PC-9 (cell line): ENCODE measurements at regions not wholly inside any gene's neighbourhood (a gene's known extent, or its start where the extent isn't known, plus 50 kb on each side); places are given as distances from the start of the nearest gene placed in this dataset.

Experiments used
- BruUV-seq: library from RNA; stranded (reverse); fragments of 400-500 nt; replicated peaks from 2 replicates; lab custom pipeline; 2021; lab: Mats Ljungman, UMichigan
- CTCF ChIA-PET: fragments of 300-600 bp; sonication (Branson Sonifier 250); formaldehyde crosslinking; loops from one replicate; lab custom pipeline; 2022; ENCODE audit warnings: antibody characterized with exemption; lab: Charles Lee
- POLR2A ChIA-PET: fragments of 300-600 bp; sonication (Branson Sonifier 250); formaldehyde crosslinking; loops from one replicate; lab custom pipeline; 2022; ENCODE audit warnings: antibody characterized with exemption; ENCODE audit not compliant: unreplicated experiment; lab: Charles Lee
- DNase-seq, 2 experiments: peaks; one replicate each; pipeline versions ENCODE4 v3.0.0 to v3.0.0-alpha.2; 2015 to 2022; ENCODE audit warnings: mixed read lengths in 1 of 2
- H2AFZ ChIP-seq: fragments of 200-600 bp; sonication (generic); 2 replicates; pipeline ENCODE4 v1.8.1; 2017; ENCODE audit warnings: antibody characterized with exemption
- H3F3A ChIP-seq: fragments of 200-600 bp; sonication (generic); 2 replicates; pipeline ENCODE4 v1.8.1; 2017; ENCODE audit warnings: antibody characterized with exemption, mild to moderate bottlenecking, low read depth; ENCODE audit not compliant: insufficient read depth
- H3K27ac ChIP-seq: fragments of 200-600 bp; sonication (generic); 2 replicates; pipeline ENCODE4 v1.6.1; 2016; ENCODE audit warnings: mixed run types
- H3K27me3 ChIP-seq: fragments of 200-600 bp; sonication (generic); 2 replicates; pipeline ENCODE4 v1.6.1; 2016; ENCODE audit warnings: low read depth, mixed run types; ENCODE audit not compliant: insufficient read depth
- H3K36me3 ChIP-seq: fragments of 200-600 bp; sonication (generic); 2 replicates; pipeline ENCODE4 v1.6.1; 2016; ENCODE audit warnings: low read depth, mixed run types
- H3K4me1 ChIP-seq: fragments of 200-600 bp; sonication (generic); replicated peaks from 2 replicates; pipeline ENCODE4 v1.6.1; 2016; ENCODE audit warnings: mixed run types; ENCODE audit not compliant: insufficient read depth
- H3K4me2 ChIP-seq: fragments of 200-600 bp; sonication (generic); 2 replicates; pipeline ENCODE4 v1.6.1; 2017; ENCODE audit warnings: mixed run types
- H3K4me3 ChIP-seq: fragments of 200-600 bp; sonication (generic); 2 replicates; pipeline ENCODE4 v1.6.1; 2016; ENCODE audit warnings: mixed run types
- H3K79me2 ChIP-seq: fragments of 200-600 bp; sonication (generic); 2 replicates; pipeline ENCODE4 v1.6.1; 2017; ENCODE audit warnings: low read depth, mixed run types
- H3K9me2 ChIP-seq: fragments of 200-600 bp; sonication (generic); 2 replicates; pipeline ENCODE4 v1.8.1; 2017; ENCODE audit warnings: mild to moderate bottlenecking; ENCODE audit not compliant: insufficient read depth
- H3K9me3 ChIP-seq: fragments of 200-600 bp; sonication (generic); 2 replicates; pipeline ENCODE4 v1.8.1; 2016; ENCODE audit warnings: low read depth; ENCODE audit not compliant: insufficient read depth
- H4K20me1 ChIP-seq: fragments of 200-600 bp; sonication (generic); 2 replicates; pipeline ENCODE4 v1.8.1; 2017; ENCODE audit not compliant: insufficient read depth
- EZH2 ChIP-seq: fragments of 200-600 bp; sonication (generic); IDR thresholded peaks from 2 replicates; pipeline ENCODE4 v1.8.0; 2017; ENCODE audit warnings: antibody characterized with exemption, low read depth
- intact Hi-C: fragments of 100-400 bp; cut with micrococcal nuclease; formaldehyde crosslinking; loops from one replicate; pipeline ENCODE4 v1.10.0; 2022; ENCODE audit not compliant: unreplicated experiment
- TF ChIP-seq, protein P1 (sequence below): fragments of 200-600 bp; sonication (generic); conservative IDR thresholded peaks from 2 replicates; pipeline ENCODE4 v1.6.1; 2017; ENCODE audit warnings: mixed run types, antibody characterized with exemption, mild to moderate bottlenecking, moderate library complexity

DNA sequence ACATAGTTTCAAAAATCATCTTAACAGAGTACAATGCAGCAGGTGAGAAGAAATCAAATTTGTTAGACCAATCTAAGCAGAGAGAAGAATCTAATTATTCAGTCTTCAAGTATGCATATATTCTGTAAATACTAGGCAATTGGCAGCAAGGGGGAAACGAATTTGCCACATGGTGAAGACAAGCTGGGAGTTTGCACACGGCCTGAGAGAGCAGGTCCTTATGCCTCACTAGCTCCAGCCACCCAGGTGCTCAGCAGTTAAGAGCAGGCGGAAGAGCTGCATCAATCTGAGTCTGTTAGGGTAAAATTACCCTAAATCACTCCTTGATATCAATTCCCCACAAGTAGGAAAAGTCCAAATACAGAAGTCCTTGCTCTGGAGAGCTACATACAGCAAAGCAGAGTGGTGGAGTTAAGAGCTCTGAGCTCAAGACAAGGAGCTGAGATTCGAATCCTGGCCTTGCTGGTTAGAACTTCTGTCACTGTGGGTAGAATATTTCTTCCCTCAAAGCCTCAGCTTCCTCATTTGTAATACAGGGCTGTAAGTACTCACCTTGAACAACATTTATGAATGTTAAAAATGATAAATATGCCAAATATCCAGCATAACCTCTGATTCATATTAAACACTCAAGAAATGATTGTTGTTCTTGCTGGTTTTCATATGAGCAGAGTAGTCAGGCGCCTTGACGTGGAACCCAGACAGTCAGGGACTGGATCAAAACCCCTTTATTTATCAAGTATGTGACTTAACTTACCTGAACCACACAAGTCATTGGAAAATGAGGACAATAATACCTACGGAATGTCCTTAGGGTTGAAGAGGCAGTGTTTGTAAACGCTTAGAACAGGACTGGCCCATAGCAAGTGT lies 444.2 kb downstream of the CDH26 start:
- DNase-seq, result no peak
- no peak overlapping the region for H2AFZ ChIP-seq
- H3K36me3 ChIP-seq, result no peaks in the 10 kb centered on the region
- no peaks in the 10 kb centered on the region for H3K79me2 ChIP-seq
- intact Hi-C loops, result no loop called here
- ChIA-PET CTCF (no interaction called here), POLR2A (no interaction called here)
- H3K27me3 ChIP-seq, result peaks cover 45% of the 10 kb centered on the region
- no peak for TF ChIP-seq EZH2
- TF ChIP-seq, protein P1, sequence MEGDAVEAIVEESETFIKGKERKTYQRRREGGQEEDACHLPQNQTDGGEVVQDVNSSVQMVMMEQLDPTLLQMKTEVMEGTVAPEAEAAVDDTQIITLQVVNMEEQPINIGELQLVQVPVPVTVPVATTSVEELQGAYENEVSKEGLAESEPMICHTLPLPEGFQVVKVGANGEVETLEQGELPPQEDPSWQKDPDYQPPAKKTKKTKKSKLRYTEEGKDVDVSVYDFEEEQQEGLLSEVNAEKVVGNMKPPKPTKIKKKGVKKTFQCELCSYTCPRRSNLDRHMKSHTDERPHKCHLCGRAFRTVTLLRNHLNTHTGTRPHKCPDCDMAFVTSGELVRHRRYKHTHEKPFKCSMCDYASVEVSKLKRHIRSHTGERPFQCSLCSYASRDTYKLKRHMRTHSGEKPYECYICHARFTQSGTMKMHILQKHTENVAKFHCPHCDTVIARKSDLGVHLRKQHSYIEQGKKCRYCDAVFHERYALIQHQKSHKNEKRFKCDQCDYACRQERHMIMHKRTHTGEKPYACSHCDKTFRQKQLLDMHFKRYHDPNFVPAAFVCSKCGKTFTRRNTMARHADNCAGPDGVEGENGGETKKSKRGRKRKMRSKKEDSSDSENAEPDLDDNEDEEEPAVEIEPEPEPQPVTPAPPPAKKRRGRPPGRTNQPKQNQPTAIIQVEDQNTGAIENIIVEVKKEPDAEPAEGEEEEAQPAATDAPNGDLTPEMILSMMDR, result no peak
- no peaks in the 10 kb centered on the region for H3K9me3 ChIP-seq
- no peak overlapping the region for H3K4me2 ChIP-seq
- BruUV-seq, result no TSS peak
- H4K20me1 ChIP-seq, result no peaks in the 10 kb centered on the region
- H3K9me2 ChIP-seq, result no peaks in the 10 kb centered on the region
- H3K4me1 ChIP-seq, result no peaks in the 10 kb centered on the region
- H3K4me3 ChIP-seq, result no peak overlapping the region
- H3F3A ChIP-seq, result no peaks in the 10 kb centered on the region
- no peak overlapping the region for H3K27ac ChIP-seq

GRCh38 chr20:60403105-60403741 lies 445.0 kb downstream of the CDH26 start:
- Histone ChIP-seq H3K27ac (no peak overlapping the region), H3F3A (no peaks in the 10 kb centered on the region), H4K20me1 (no peaks in the 10 kb centered on the region), H3K9me2 (no peaks in the 10 kb centered on the region), H2AFZ (no peak overlapping the region), H3K36me3 (no peaks in the 10 kb centered on the region), H3K9me3 (no peaks in the 10 kb centered on the region), H3K27me3 (peaks cover 45% of the 10 kb centered on the region), H3K4me3 (no peak overlapping the region), H3K4me2 (no peak overlapping the region), H3K79me2 (no peaks in the 10 kb centered on the region), H3K4me1 (no peaks in the 10 kb centered on the region)
- TF ChIP-seq EZH2, result no peak
- TF ChIP-seq, protein P1, result no peak
- POLR2A ChIA-PET, result no interaction called here
- intact Hi-C loops, result no loop called here
- DNase-seq, result no peak
- CTCF ChIA-PET, result no interaction called here
- no TSS peak for BruUV-seq

DNA sequence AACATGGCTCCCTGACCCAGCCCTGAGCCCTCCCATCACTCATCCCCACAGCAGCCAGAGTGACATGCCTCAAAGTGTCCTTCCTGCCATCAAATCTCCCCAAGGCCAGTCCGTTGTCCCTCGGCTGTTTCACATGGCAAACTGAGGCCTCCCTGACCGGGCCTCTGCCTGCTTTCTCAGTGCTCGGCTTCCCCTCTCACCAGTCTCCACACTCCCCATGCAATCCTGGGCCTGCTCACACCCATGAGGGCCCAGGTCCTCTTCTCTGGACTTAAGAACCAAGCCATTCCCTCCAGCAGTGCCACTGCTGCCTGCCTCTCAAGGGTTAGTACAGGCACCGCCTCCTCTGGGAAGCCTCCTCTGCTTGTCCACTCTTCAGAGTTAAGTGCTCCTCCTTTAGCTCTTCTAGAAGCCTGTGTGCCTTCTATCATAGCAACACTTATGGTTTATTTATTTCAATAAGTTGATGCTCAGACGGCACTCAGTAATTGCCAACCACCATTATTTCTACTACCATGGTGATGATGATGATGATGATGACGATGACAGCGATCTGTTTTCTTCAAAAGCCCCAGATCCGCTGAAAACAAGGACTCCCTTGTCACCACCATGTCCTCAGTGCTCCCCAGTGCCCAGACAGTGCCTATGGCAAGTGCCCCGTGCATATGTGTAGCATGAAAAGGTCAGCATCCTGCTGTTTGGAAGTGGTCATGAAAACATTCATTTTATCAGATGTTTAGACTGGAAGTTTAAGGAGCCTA lies 449.0 kb downstream of the CDH26 start:
- H3K27ac ChIP-seq, result no peak overlapping the region
- H3K4me3 ChIP-seq, result no peak overlapping the region
- no peak overlapping the region for H2AFZ ChIP-seq
- no peaks in the 10 kb centered on the region for H3K9me3 ChIP-seq
- ChIA-PET CTCF (no interaction called here), POLR2A (no interaction called here)
- BruUV-seq, result no TSS peak
- no peaks in the 10 kb centered on the region for H3K4me1 ChIP-seq
- TF ChIP-seq, protein P1, result no peak
- no peak for TF ChIP-seq EZH2
- no peaks in the 10 kb centered on the region for H4K20me1 ChIP-seq
- no peak overlapping the region for H3K4me2 ChIP-seq
- H3K36me3 ChIP-seq, result no peaks in the 10 kb centered on the region
- peaks cover 61% of the 10 kb centered on the region for H3K27me3 ChIP-seq
- no peaks in the 10 kb centered on the region for H3K9me2 ChIP-seq
- H3F3A ChIP-seq, result no peaks in the 10 kb centered on the region
- no peaks in the 10 kb centered on the region for H3K79me2 ChIP-seq
- no peak for DNase-seq
- intact Hi-C loops, result no loop called here
